Activated T-cell treated with anti-CD3 and anti-CD28 coated beads, Interleukin-2, amount 50 U/mL, for 4 hours (primary cell): ENCODE measurements at regions not wholly inside any gene's neighbourhood (a gene's known extent, or its start where the extent isn't known, plus 50 kb on each side); places are given as distances from the start of the nearest gene placed in this dataset.
A peak's percentile ranks its signal among the peaks of the same experiment; 100 is the strongest.

Experiments used
- ATAC-seq, 2 donors: fragments of 200-7000 bp; cut with Tn5 transposase; one replicate each; pipeline ENCODE4 v1.10.0; 2021
- DNase-seq: peaks from one replicate; pipeline ENCODE4 v3.0.0-alpha.2; 2020
- H3K27me3 Mint-ChIP-seq: one replicate; pipeline ENCODE4 v1.8.0; 2021; ENCODE audit warnings: low read depth, mixed read lengths
- H3K36me3 Mint-ChIP-seq: one replicate; pipeline ENCODE4 v1.8.0; 2022; ENCODE audit warnings: mixed read lengths; ENCODE audit not compliant: insufficient read depth
- H3K4me1 Mint-ChIP-seq: one replicate; pipeline ENCODE4 v1.8.0; 2021; ENCODE audit warnings: low read depth, mixed read lengths
- H3K4me3 Mint-ChIP-seq: one replicate; pipeline ENCODE4 v1.8.0; 2021; ENCODE audit warnings: mild to moderate bottlenecking, moderate library complexity, mixed read lengths
- H3K9me3 Mint-ChIP-seq: one replicate; pipeline ENCODE4 v1.8.0; 2021; ENCODE audit warnings: mixed read lengths

DNA sequence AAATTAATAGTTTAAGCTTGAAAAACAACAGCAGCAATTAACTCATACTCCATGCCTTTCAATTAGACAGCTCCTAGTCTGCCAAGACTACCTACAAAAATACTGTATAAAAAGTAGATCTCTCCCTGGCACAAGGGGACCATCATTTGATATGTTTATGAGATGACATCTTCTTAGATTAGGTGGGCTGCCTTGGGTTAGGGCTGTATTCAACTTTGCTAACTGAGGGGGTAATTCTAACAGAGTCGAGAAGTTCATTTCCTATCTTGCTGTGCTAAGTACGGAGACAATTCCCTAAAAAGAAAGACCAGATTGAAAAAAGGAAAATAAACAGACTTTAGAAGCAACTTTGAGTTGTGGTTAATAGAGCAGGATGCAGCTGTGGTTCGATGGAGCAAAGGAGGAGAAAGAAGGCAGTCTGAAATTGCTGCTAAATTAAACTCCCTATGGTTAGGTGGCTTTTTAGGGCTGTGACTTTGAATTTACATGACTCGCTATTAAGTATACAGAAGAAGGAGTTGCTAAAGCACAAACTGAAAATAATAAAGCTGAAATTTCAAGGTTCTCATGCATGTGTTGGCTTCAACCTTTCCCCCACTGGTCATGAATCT is 75.4 kb downstream of the CDC7 start:
- peaks cover 25% of the 10 kb centered on the region for H3K4me1 Mint-ChIP-seq
- H3K27me3 Mint-ChIP-seq = no peaks in the 10 kb centered on the region
- no peaks in the 10 kb centered on the region for H3K36me3 Mint-ChIP-seq
- no peaks in the 10 kb centered on the region for H3K9me3 Mint-ChIP-seq
- no peak for DNase-seq
- H3K4me3 Mint-ChIP-seq = no peak overlapping the region
- ATAC-seq = no peak

DNA sequence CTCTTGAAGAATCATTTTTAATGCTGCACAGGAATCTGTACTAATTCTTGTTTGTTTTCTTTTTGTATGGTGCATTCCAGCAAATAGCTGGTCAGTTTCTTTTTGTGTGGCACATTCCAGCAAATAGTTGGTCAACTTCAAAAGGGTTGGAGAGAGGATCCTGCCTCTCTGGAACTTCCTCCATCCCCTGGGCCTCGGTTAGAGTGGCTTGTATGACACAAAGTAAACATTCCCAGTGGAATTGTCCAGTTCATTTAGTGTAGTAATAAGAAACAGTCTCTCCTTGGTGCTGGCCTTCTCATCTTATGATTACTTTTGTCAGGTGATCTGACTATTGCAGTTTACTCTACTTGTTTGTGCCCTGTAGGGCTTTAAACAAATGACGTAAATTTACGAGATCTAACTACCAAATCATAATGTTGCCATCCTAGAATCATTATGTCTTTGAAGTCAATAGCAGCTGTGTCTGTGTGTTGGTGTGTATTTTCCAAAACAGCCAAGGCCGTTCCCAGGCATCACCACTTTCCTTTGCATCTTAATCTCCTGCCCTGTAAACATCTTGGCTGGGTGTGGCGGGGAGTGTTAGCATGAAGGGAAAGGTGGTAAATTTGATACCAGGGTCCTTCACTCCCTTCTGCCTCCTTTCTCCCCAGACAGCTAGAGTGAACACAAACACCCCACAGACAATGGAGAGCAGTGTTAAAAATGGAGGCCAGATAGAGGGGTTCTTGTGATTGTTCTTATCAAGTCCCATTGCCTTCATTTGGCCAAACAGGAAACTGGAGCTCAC is 77.9 kb downstream of the CDC7 start:
- H3K4me1 Mint-ChIP-seq = peaks cover 17% of the 10 kb centered on the region
- no peaks in the 10 kb centered on the region for H3K27me3 Mint-ChIP-seq
- DNase-seq (no peak), ATAC-seq (no peak)
- H3K4me3 Mint-ChIP-seq = no peak overlapping the region
- no peaks in the 10 kb centered on the region for H3K9me3 Mint-ChIP-seq
- H3K36me3 Mint-ChIP-seq = no peaks in the 10 kb centered on the region

DNA sequence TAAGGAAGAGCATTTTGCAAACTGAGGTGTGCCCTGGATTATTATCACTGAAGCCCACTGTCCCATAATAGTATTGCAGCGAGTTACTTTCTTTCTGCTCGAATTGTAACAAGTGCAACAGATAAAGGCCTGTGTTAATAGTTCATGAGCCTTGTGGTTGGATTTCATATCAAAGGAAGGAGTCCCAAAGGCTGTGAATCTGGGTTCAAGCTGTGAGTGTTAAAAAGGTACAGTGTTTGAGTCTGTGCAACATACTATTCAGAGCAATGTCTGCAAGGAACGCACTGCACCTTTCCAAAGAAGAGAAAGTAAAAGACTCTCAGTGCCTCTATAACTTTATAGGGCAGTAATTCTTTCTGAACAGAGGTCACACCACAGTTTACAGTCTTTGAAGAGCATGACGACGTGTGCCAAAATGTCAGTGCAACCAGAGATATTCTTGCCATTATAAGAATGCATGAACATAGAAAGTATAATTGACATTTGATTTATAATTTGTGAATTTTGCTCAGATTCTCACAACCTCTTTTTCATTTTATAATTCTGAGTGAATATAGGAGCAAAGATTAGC is 79.1 kb downstream of the CDC7 start:
- ATAC-seq = no peak
- H3K4me1 Mint-ChIP-seq = peaks cover 17% of the 10 kb centered on the region
- no peaks in the 10 kb centered on the region for H3K9me3 Mint-ChIP-seq
- H3K36me3 Mint-ChIP-seq = no peaks in the 10 kb centered on the region
- H3K27me3 Mint-ChIP-seq = no peaks in the 10 kb centered on the region
- no peak overlapping the region for H3K4me3 Mint-ChIP-seq
- no peak for DNase-seq

DNA sequence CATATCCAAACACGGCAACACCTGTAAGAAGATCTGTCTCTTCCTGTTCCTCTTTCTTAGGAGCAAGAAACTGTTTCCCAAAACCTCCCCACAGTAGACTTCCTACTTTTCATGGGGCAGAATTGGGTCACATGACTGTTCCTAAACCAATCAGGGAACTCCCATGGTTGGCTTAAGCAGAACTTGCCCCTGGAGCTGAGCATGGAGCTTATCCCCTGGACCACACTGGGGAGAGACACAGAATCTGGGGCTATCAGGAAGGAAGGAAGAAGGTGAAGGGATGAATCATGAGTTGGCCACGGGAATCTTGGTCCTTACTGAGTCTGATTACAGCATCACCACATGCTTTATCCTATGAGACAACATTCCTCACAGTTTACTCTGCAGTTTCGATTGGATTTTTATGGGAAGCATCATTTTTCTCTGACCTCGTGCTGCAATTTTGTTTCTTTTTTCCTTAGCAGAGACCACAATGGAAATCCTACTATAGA is 81.8 kb downstream of the CDC7 start:
- Mint-ChIP-seq H3K4me3 (no peak overlapping the region), H3K9me3 (no peaks in the 10 kb centered on the region), H3K27me3 (no peaks in the 10 kb centered on the region), H3K36me3 (no peaks in the 10 kb centered on the region), H3K4me1 (peaks cover 2% of the 10 kb centered on the region)
- no peak for ATAC-seq
- no peak for DNase-seq

DNA sequence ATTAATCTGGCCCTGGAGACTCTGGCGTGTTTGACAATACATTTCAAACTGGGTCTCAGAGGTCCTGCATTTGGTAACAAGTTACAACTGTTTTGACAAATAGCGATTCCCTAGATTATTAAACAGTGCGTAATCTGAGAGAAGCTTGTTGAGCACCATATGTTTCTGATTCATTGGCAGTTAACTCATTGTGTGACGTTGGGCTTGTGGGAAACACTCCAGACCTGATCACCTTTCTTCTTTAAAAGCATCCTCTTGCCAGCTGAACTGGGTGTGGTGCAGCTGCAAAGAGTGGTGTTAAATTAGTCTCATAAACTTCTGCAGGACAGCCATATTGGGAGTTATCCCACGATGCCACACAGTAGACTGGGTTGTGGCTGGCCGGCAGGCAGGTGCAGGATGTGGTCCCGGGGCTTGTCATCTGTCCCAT is 82.7 kb downstream of the CDC7 start:
- ATAC-seq = no peak
- Mint-ChIP-seq H3K9me3 (no peaks in the 10 kb centered on the region), H3K27me3 (no peaks in the 10 kb centered on the region), H3K4me3 (no peak overlapping the region), H3K4me1 (peaks cover 2% of the 10 kb centered on the region), H3K36me3 (no peaks in the 10 kb centered on the region)
- DNase-seq = no peak

DNA sequence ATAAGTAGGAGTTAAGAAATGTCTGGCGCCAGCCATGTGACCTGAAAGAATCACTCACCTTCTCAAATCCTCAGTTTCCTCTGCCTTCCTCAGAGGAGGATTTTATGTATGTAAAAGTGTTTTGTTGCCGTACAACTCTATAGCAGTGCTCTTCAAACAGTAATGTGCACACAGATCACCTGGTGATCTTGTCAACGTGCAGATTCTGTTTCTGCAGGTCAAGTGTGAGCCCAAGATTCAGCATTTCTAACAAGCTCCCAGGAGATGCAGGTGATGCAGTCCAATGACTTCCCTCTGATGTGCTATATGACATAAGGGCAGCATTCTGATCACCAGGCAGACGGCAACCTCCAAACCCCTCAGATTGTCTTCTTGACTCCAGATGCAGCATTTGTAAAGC is 83.7 kb downstream of the CDC7 start:
- H3K36me3 Mint-ChIP-seq = no peaks in the 10 kb centered on the region
- H3K9me3 Mint-ChIP-seq = no peaks in the 10 kb centered on the region
- no peaks in the 10 kb centered on the region for H3K27me3 Mint-ChIP-seq
- no peak for DNase-seq
- ATAC-seq = no peak
- no peak overlapping the region for H3K4me3 Mint-ChIP-seq
- H3K4me1 Mint-ChIP-seq = peaks cover 2% of the 10 kb centered on the region

DNA sequence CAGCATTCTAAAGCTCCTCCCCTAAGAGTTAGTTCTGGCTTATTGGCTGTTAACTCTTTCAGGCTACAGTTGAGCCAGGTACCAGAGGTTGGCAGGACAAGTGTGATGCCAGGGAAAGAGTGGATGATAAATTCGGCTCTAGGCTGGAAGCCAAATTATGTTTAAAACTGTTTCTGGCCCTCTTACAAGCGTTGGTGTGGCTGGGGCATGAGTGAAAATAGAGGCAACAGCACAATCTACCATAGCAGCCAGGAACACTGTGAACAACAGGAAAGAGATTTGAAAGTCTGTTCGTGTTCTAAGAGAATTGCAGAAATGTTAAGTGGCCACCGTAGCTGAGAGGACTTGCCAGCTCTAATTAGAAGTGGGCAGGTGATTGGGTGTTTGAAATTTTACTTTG is 84.2 kb downstream of the CDC7 start:
- Mint-ChIP-seq H3K27me3 (no peaks in the 10 kb centered on the region), H3K36me3 (no peaks in the 10 kb centered on the region), H3K4me3 (no peak overlapping the region), H3K9me3 (no peaks in the 10 kb centered on the region), H3K4me1 (peaks cover 2% of the 10 kb centered on the region)
- DNase-seq (no peak), ATAC-seq (no peak)

DNA sequence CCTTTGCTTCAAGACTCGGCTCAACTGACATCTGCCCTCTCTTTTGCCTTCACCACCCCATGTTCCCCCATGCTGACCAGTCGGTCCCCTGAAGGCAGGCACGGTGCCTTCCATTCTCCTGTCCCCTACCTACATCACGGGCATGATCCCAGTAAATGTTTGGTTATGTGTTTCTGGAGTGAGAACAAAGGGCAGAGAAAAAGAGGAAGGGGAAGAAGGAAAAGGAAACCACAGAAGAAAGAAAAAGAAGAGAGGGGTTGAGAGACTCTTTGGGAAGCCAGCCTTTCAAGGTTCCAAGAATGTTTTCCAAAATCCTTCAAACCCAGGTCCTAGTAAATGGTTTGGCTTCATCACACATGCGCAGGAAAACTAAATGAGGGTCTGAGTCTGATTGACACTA is 84.9 kb downstream of the CDC7 start:
- ATAC-seq (no peak), DNase-seq (no peak)
- Mint-ChIP-seq H3K27me3 (no peaks in the 10 kb centered on the region), H3K36me3 (no peaks in the 10 kb centered on the region), H3K4me3 (no peak overlapping the region), H3K4me1 (peaks cover 2% of the 10 kb centered on the region), H3K9me3 (no peaks in the 10 kb centered on the region)

DNA sequence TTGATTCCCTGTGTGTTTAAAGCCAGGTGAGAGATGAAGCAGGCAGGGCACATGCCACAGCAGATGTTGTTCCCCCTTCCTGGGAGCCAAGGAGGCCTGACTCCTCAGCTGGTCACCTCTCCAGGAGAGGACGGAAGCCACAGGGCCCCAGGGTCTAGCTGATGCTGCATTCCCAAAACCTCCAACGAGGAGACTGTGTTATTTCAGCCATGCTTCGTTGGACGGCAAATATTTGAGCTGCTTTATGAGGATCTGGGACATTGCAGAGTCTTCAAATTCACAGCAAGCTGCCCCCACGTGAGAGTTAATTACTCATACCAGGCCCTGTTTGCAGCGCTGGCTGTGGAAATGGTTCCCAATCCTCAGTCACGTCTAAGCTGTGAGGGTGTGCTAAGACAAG is 85.3 kb downstream of the CDC7 start:
- H3K4me3 Mint-ChIP-seq = no peak overlapping the region
- no peaks in the 10 kb centered on the region for H3K27me3 Mint-ChIP-seq
- H3K4me1 Mint-ChIP-seq = peaks cover 5% of the 10 kb centered on the region
- H3K36me3 Mint-ChIP-seq = no peaks in the 10 kb centered on the region
- no peak for DNase-seq
- ATAC-seq = no peak
- H3K9me3 Mint-ChIP-seq = no peaks in the 10 kb centered on the region

DNA sequence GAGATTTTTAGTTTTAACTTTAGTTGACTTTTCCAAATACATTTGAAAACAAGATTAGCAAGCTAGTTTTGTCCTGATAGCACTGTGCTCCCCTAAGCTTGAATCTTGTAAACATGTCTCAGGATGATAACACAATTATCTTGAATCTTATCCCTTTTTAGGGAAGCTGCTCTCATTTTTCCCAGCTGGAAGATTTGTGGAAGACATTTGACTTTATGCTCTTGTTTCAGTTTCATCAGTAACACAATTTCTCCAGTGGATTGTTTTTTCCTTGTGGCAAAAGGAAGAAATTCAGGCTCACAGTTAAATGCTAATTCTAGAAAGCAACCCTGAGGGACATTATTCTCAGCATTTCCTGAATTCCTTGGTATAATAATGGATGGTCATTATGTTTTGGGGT is 88.8 kb downstream of the CDC7 start:
- ATAC-seq = no peak
- H3K4me3 Mint-ChIP-seq = no peak overlapping the region
- no peaks in the 10 kb centered on the region for H3K9me3 Mint-ChIP-seq
- peaks cover 23% of the 10 kb centered on the region for H3K4me1 Mint-ChIP-seq
- H3K27me3 Mint-ChIP-seq = no peaks in the 10 kb centered on the region
- H3K36me3 Mint-ChIP-seq = no peaks in the 10 kb centered on the region
- no peak for DNase-seq

DNA sequence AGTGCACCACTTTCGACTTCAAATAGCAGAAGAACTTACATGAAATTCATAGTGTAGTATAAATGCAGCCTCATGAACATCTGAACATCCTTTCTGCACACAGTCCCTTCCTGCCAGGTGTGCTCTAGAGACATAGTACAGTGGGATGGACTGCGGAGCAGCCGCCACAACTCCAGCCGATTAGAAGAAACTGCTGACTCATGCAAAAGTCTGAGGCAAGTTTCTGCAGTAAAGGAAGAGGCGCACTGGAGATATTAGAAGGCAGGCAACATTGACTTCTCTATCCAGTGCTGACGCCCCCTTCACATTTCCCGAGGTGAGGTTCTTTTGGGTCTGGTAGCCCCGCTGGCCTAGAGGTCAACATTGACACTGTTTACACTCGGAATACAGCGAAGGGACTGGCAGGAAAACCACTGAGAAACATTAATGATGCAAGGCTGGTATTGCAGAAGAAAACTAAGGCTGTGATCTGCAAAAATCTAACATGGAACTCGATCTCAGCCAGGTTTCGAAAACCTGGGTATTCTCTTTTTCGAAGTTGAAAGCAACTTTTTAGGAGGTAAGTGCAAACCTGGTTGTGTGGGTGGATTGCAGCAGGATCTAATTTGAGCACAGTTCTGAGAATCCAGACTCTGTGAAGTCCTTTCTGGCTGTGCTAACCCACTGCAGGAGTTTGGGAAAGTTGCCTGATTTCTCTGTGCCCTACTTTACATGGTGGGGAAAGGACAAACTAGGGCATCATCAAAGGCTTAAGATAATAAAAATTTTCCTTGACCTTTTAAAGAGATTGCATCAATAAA is 90.7 kb downstream of the CDC7 start:
- DNase-seq = no peak

DNA sequence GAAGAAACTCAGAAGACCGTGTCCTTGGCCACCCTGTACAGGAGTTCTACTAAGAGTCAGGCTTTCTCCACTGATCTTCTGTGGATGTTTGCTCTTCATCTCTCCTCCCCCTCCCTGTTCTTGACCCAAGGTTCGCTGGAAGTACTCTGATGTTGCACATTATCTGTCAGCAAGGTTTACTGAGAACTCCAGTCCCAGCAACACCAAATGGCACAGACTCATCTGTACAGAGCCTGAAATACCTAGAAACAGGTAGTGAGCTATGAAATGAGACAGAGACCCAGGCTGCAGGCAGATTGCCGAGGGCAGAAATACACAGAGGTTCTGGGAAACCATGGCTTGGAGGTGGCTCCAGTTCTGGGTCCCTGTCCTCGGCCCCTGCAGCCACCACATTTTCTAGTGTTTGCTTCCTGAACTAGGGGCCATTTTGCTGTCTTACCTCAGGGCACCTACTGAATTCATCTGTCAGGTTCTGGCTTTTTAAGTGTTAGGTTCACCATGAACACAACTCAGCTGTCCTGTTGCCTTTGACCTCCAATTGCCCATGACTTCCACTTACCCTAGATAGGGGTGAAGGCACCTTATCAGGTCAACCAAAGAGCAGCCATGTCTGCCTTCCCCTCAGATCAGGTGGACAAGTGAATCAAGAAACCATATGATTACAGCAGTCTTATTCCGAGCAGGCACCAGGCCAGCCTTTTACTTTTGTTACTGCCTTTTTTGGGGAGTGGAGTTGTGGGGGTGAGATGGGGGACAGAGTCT is 92.2 kb downstream of the CDC7 start:
- Mint-ChIP-seq H3K4me3 (peak overlapping the region; percentile 55), H3K36me3 (no peaks in the 10 kb centered on the region), H3K27me3 (no peaks in the 10 kb centered on the region), H3K9me3 (no peaks in the 10 kb centered on the region), H3K4me1 (peaks cover 22% of the 10 kb centered on the region)
- DNase-seq = no peak
- ATAC-seq = no peak

More for the DNA sequence above, 90.7 kb downstream of the CDC7 start:
- Mint-ChIP-seq H3K9me3 (no peaks in the 10 kb centered on the region), H3K4me3 (peak overlapping the region; percentile 39), H3K27me3 (no peaks in the 10 kb centered on the region), H3K4me1 (peaks cover 21% of the 10 kb centered on the region), H3K36me3 (no peaks in the 10 kb centered on the region)
- peak; percentile 47 to 60 for ATAC-seq

DNA sequence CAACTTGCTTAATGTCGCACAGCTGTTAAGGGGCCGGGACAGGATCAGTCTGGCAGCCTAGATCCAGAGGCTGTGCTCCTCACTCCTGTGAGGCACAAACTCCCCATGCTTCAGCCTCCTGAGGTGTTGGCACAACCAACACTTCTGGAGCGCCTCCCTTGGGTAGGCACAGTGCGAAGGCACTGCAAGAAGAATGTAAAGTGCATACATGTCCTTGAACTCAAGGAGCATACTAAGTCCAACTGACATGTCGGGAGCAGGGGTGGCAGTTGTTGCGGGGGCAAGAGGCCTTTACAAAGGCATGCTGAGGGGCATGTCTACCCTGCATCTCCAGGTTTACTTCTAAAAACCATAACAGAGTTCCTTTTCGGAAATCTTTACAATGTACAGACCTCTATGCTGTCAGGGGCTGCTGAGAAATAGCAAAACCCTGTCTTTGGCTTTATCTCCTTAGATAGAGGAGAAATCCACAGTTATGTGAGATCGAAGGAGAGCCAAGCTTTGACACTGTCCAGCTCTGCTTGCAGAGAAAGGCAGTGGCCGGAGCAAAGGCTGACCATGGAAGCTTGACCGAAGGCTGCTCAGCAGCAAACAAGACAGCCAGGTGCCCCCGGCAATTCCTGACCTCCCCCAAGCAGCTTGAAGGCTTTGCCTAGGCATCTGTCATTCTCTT is 93.9 kb downstream of the CDC7 start:
- Mint-ChIP-seq H3K4me1 (peaks cover 22% of the 10 kb centered on the region), H3K4me3 (no peak overlapping the region), H3K36me3 (no peaks in the 10 kb centered on the region), H3K9me3 (no peaks in the 10 kb centered on the region), H3K27me3 (no peaks in the 10 kb centered on the region)
- DNase-seq (no peak), ATAC-seq (no peak)
